Large intestine (tissue), 3 donors: ENCODE measurements at regions not wholly inside any gene's neighbourhood (a gene's known extent, or its start where the extent isn't known, plus 50 kb on each side); places are given as distances from the start of the nearest gene placed in this dataset.
A peak's percentile ranks its signal among the peaks of the same experiment; 100 is the strongest.
"Not testable (repeated sequence)": the region's sequence is repeated elsewhere in the genome, so short reads cannot be mapped to it uniquely, and the experiment has no call there.

Source experiments
- DNase-seq, 2 donors: peaks; one replicate each; pipeline versions ENCODE4 v3.0.0 to v3.0.0-alpha.2; 2013
- H3K27ac ChIP-seq: one replicate; pipeline ENCODE4 v1.5.1; 2013; ENCODE audit warnings: low read length
- H3K27me3 ChIP-seq: 2 replicates; pipeline ENCODE4 v1.6.1; 2013; ENCODE audit warnings: low read length; ENCODE audit not compliant: control insufficient read depth, insufficient read depth
- H3K36me3 ChIP-seq: 2 replicates; pipeline ENCODE4 v1.6.1; 2013; ENCODE audit warnings: low read length; ENCODE audit not compliant: control insufficient read depth, insufficient read depth
- H3K4me1 ChIP-seq: one replicate; pipeline ENCODE4 v1.6.1; 2013; ENCODE audit warnings: low read length; ENCODE audit not compliant: control insufficient read depth, insufficient read depth
- H3K4me3 ChIP-seq: one replicate; pipeline ENCODE4 v1.5.1; 2013; ENCODE audit warnings: low read length
- H3K9me3 ChIP-seq: one replicate; pipeline ENCODE4 v1.6.1; 2013; ENCODE audit warnings: mild to moderate bottlenecking, low read depth, low read length, moderate library complexity; ENCODE audit not compliant: control insufficient read depth
- WGBS: methylation state at CpG from one replicate; pipeline ENCODE4 v1.1.5; 2013; ENCODE audit warnings: low lambda C conversion rate; ENCODE audit not compliant: insufficient coverage; 5-methylcytosine and 5-hydroxymethylcytosine counted together

GRCh38 chr10:109089779-109090178 is 833.5 kb downstream of the XPNPEP1 start:
- WGBS: no CpG with 5 or more reads among the region's 3 CpGs
- no peak overlapping the region for H3K27ac ChIP-seq
- H3K9me3 ChIP-seq: no peaks in the 10 kb centered on the region
- no peaks in the 10 kb centered on the region for H3K27me3 ChIP-seq
- H3K4me3 ChIP-seq: no peak overlapping the region
- no peaks in the 10 kb centered on the region for H3K4me1 ChIP-seq
- no peaks in the 10 kb centered on the region for H3K36me3 ChIP-seq
- DNase-seq: no peak

- no peak overlapping the region for H3K27ac ChIP-seq
- H3K36me3 ChIP-seq: no peaks in the 10 kb centered on the region
- no peaks in the 10 kb centered on the region for H3K9me3 ChIP-seq
- no CpG with 5 or more reads among the region's 2 CpGs for WGBS
- H3K4me1 ChIP-seq: peaks cover 6% of the 10 kb centered on the region
- no peaks in the 10 kb centered on the region for H3K27me3 ChIP-seq
- H3K4me3 ChIP-seq: no peak overlapping the region
- no peak for DNase-seq
Measured at GRCh38 chr10:109071539-109071938, 851.8 kb downstream of the XPNPEP1 start.

GRCh38 chr10:109070492-109070891 is 852.8 kb downstream of the XPNPEP1 start:
- H3K36me3 ChIP-seq: no peaks in the 10 kb centered on the region
- H3K4me3 ChIP-seq: no peak overlapping the region
- H3K4me1 ChIP-seq: peaks cover 6% of the 10 kb centered on the region
- H3K27me3 ChIP-seq: no peaks in the 10 kb centered on the region
- no peaks in the 10 kb centered on the region for H3K9me3 ChIP-seq
- H3K27ac ChIP-seq: no peak overlapping the region
- DNase-seq: no peak

- Histone ChIP-seq H3K9me3 (peaks cover 3% of the 10 kb centered on the region), H3K4me1 (peaks cover 6% of the 10 kb centered on the region), H3K4me3 (no peak overlapping the region), H3K36me3 (no peaks in the 10 kb centered on the region), H3K27ac (peak overlapping the region; percentile 0), H3K27me3 (no peaks in the 10 kb centered on the region)
- peak; percentile 41 to 71 for DNase-seq
Measured at GRCh38 chr10:109067031-109067430, 856.3 kb downstream of the XPNPEP1 start.

- H3K36me3 ChIP-seq: no peaks in the 10 kb centered on the region
- no peak overlapping the region for H3K4me3 ChIP-seq
- WGBS: no CpG with 5 or more reads among the region's 2 CpGs
- H3K4me1 ChIP-seq: no peaks in the 10 kb centered on the region
- no peaks in the 10 kb centered on the region for H3K27me3 ChIP-seq
- no peak overlapping the region for H3K27ac ChIP-seq
- H3K9me3 ChIP-seq: peaks cover 5% of the 10 kb centered on the region
- DNase-seq: no peak
Measured at GRCh38 chr10:109065821-109066220, 857.5 kb downstream of the XPNPEP1 start.

- DNase-seq: no peak
- H3K27me3 ChIP-seq: no peaks in the 10 kb centered on the region
- no peaks in the 10 kb centered on the region for H3K36me3 ChIP-seq
- peaks cover 5% of the 10 kb centered on the region for H3K9me3 ChIP-seq
- H3K27ac ChIP-seq: no peak overlapping the region
- no peak overlapping the region for H3K4me3 ChIP-seq
- H3K4me1 ChIP-seq: no peaks in the 10 kb centered on the region
Measured at GRCh38 chr10:109062371-109062770, 860.9 kb downstream of the XPNPEP1 start.

GRCh38 chr10:109055243-109055642 is 868.1 kb downstream of the XPNPEP1 start:
- WGBS: no CpG with 5 or more reads among the region's 2 CpGs
- H3K27me3 ChIP-seq: no peaks in the 10 kb centered on the region
- no peak for DNase-seq
- no peaks in the 10 kb centered on the region for H3K4me1 ChIP-seq
- H3K4me3 ChIP-seq: no peak overlapping the region
- H3K36me3 ChIP-seq: no peaks in the 10 kb centered on the region
- H3K27ac ChIP-seq: no peak overlapping the region
- H3K9me3 ChIP-seq: no peaks in the 10 kb centered on the region

GRCh38 chr10:109047856-109048255 is 875.5 kb downstream of the XPNPEP1 start:
- Histone ChIP-seq H3K27ac (no peak overlapping the region), H3K27me3 (no peaks in the 10 kb centered on the region), H3K4me1 (no peaks in the 10 kb centered on the region), H3K4me3 (no peak overlapping the region), H3K9me3 (peaks cover 5% of the 10 kb centered on the region), H3K36me3 (no peaks in the 10 kb centered on the region)
- no peak for DNase-seq
- no CpG with 5 or more reads among the region's 12 CpGs for WGBS

GRCh38 chr10:109046427-109046826 is 876.9 kb downstream of the XPNPEP1 start:
- not testable (repeated sequence) for H3K27me3 ChIP-seq, H3K4me3 ChIP-seq, H3K4me1 ChIP-seq, H3K9me3 ChIP-seq, H3K36me3 ChIP-seq, DNase-seq, H3K27ac ChIP-seq
- WGBS: 90% methylated on average over 1 of the region's 2 CpGs

- no peak overlapping the region for H3K4me3 ChIP-seq
- WGBS: no CpG with 5 or more reads among the region's 17 CpGs
- H3K36me3 ChIP-seq: no peaks in the 10 kb centered on the region
- no peak overlapping the region for H3K27ac ChIP-seq
- no peak for DNase-seq
- no peaks in the 10 kb centered on the region for H3K4me1 ChIP-seq
- no peaks in the 10 kb centered on the region for H3K27me3 ChIP-seq
- peaks cover 3% of the 10 kb centered on the region for H3K9me3 ChIP-seq
Measured at GRCh38 chr10:109040622-109041021, 882.7 kb downstream of the XPNPEP1 start.

GRCh38 chr10:109037978-109038377 is 885.3 kb downstream of the XPNPEP1 start:
- Histone ChIP-seq H3K27ac (no peak overlapping the region), H3K36me3 (no peaks in the 10 kb centered on the region), H3K9me3 (peaks cover 3% of the 10 kb centered on the region), H3K4me1 (no peaks in the 10 kb centered on the region), H3K4me3 (no peak overlapping the region), H3K27me3 (no peaks in the 10 kb centered on the region)
- WGBS: 95% methylated on average over 3 of the region's 4 CpGs
- DNase-seq: no peak
